ENCODE measurements at regions not wholly inside any gene's neighbourhood (a gene's known extent, or its start where the extent isn't known, plus 50 kb on each side); places are given as distances from the start of the nearest gene placed in this dataset.

DNA sequence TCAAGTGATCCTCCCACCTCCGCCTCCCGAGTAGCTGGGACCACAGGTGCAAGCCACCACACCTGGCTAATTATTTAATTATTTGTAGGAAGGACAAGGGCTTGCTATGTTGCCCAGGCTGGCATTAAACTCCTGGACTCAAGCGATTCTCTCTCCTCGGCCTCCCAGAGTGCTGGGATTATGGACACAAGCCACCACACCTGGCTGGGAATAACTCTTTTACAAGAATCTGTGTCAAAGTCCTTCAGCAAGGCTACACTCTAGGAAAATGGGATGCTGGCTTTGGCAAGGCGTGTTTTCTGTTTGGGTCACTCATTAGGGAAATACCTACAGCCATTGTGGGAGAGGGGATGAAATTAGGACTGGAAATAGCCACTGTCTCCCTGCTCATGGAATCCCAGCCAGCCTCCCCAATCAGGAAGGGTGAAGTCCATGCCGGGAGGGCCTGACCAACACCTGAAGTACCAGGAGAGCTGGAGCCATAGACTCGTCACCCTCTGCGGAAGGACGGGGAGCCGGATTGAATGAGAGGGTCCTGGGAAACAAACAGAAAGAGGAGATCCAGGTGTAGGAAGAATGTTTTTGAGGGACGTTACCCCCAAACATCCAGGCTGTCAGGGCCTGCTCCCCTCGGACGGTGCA lies 72.2 kb upstream of the MYL10 start:
- no peaks in the 10 kb centered on the region for H3K9me3 Mint-ChIP-seq
- H3K4me1 Mint-ChIP-seq, result no peaks in the 10 kb centered on the region
- no peak overlapping the region for H3K27ac Mint-ChIP-seq
- no peak for DNase-seq
- Histone ChIP-seq H3K4me1 (ENCODE audit: control insufficient read depth, insufficient read depth, low read length) (no peaks in the 10 kb centered on the region), H3K4me3 (ENCODE audit: low read length) (no peak overlapping the region), H3K9ac (ENCODE audit: extremely low read depth, low read length, poor library complexity, severe bottlenecking) (no peak overlapping the region), H3K9me3 (ENCODE audit: control insufficient read depth, low read length) (no peaks in the 10 kb centered on the region), H3K36me3 (ENCODE audit: control insufficient read depth, insufficient read depth, low read length) (no peaks in the 10 kb centered on the region), H3K27ac (ENCODE audit: low read depth, low read length) (no peak overlapping the region), H3K27me3 (ENCODE audit: control insufficient read depth, insufficient read depth, low read length, poor library complexity, severe bottlenecking) (no peaks in the 10 kb centered on the region)
- 88 to 100% methylated on average over 7 to 13 of the region's 13 CpGs for WGBS, 2 experiments (ENCODE audit: insufficient coverage in 1 of 2, insufficient read length in 1 of 2)
- no peak overlapping the region for H3K4me3 Mint-ChIP-seq
- TF ChIP-seq, protein P1, sequence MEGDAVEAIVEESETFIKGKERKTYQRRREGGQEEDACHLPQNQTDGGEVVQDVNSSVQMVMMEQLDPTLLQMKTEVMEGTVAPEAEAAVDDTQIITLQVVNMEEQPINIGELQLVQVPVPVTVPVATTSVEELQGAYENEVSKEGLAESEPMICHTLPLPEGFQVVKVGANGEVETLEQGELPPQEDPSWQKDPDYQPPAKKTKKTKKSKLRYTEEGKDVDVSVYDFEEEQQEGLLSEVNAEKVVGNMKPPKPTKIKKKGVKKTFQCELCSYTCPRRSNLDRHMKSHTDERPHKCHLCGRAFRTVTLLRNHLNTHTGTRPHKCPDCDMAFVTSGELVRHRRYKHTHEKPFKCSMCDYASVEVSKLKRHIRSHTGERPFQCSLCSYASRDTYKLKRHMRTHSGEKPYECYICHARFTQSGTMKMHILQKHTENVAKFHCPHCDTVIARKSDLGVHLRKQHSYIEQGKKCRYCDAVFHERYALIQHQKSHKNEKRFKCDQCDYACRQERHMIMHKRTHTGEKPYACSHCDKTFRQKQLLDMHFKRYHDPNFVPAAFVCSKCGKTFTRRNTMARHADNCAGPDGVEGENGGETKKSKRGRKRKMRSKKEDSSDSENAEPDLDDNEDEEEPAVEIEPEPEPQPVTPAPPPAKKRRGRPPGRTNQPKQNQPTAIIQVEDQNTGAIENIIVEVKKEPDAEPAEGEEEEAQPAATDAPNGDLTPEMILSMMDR (conservative IDR thresholded peaks at IDR 0.05), result no peak
- no peaks in the 10 kb centered on the region for H3K36me3 Mint-ChIP-seq (ENCODE audit: low read depth)
- H3K27me3 Mint-ChIP-seq (ENCODE audit: insufficient read depth), result no peaks in the 10 kb centered on the region

DNA sequence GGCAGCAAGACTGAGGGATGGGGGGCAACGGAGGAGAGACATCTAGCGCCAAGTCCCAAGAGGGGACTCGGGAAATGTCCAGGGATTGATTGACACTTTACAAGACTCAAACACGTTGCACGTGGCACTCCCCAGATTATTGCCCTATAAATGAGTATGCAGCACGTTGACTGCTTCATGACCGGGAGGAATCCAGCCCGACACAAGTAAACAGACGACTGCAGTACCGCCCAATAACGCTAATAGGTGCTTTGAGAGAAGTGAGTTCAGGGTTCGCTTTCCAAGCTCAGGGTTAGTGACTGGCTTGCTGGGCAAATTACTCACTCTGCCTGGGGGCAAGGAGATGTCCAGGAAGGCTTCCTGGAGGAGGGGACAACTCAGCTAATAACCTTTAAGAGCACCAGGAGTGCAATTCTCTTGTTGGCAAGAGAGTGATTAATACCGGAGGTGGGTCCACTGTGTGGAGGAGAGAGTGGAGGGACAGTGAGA lies 73.3 kb upstream of the MYL10 start:
- no peaks in the 10 kb centered on the region for H3K4me1 Mint-ChIP-seq
- Histone ChIP-seq H3K4me3 (ENCODE audit: low read length) (no peak overlapping the region), H3K36me3 (ENCODE audit: control insufficient read depth, insufficient read depth, low read length) (no peaks in the 10 kb centered on the region), H3K27ac (ENCODE audit: low read depth, low read length) (no peak overlapping the region), H3K4me1 (ENCODE audit: control insufficient read depth, insufficient read depth, low read length) (no peaks in the 10 kb centered on the region), H3K9ac (ENCODE audit: extremely low read depth, low read length, poor library complexity, severe bottlenecking) (no peak overlapping the region), H3K27me3 (ENCODE audit: control insufficient read depth, insufficient read depth, low read length, poor library complexity, severe bottlenecking) (no peaks in the 10 kb centered on the region), H3K9me3 (ENCODE audit: control insufficient read depth, low read length) (no peaks in the 10 kb centered on the region)
- no peaks in the 10 kb centered on the region for H3K27me3 Mint-ChIP-seq (ENCODE audit: insufficient read depth)
- WGBS, 2 experiments (ENCODE audit: insufficient coverage in 1 of 2, insufficient read length in 1 of 2), result 71 to 77% methylated on average over 12 to 13 of the region's 13 CpGs
- peak; percentile 75 for DNase-seq
- H3K9me3 Mint-ChIP-seq, result no peaks in the 10 kb centered on the region
- H3K36me3 Mint-ChIP-seq (ENCODE audit: low read depth), result no peaks in the 10 kb centered on the region
- no peak overlapping the region for H3K4me3 Mint-ChIP-seq
- H3K27ac Mint-ChIP-seq, result no peak overlapping the region
- TF ChIP-seq, protein P1 (conservative IDR thresholded peaks at IDR 0.05), result peak; percentile 44

DNA sequence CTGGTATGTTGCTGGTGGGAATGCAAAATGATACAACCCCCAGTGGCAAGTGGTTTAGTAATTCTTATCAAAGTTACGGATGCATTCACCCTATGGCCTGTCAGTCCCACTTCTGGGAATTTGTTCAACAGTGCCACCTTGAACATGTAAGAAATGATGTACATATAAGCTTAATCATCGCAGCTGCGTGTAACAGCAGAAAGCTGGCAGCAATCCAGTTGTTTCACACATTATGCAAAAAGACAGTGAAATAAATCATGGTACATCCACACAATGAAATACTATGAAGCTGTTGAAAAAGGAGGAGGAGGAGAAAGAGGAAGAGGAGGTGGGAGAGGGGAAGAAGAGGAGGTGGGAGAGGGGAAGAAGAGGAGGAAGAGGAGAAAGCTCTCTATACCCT lies 76.2 kb upstream of the MYL10 start:
- Histone ChIP-seq H3K36me3 (ENCODE audit: control insufficient read depth, insufficient read depth, low read length) (no peaks in the 10 kb centered on the region), H3K27me3 (ENCODE audit: control insufficient read depth, insufficient read depth, low read length, poor library complexity, severe bottlenecking) (no peaks in the 10 kb centered on the region), H3K9me3 (ENCODE audit: control insufficient read depth, low read length) (no peaks in the 10 kb centered on the region), H3K27ac (ENCODE audit: low read depth, low read length) (no peak overlapping the region), H3K4me1 (ENCODE audit: control insufficient read depth, insufficient read depth, low read length) (no peaks in the 10 kb centered on the region), H3K4me3 (ENCODE audit: low read length) (no peak overlapping the region), H3K9ac (ENCODE audit: extremely low read depth, low read length, poor library complexity, severe bottlenecking) (no peak overlapping the region)
- Mint-ChIP-seq H3K36me3 (ENCODE audit: low read depth) (no peaks in the 10 kb centered on the region), H3K4me3 (no peak overlapping the region), H3K27ac (no peak overlapping the region), H3K27me3 (ENCODE audit: insufficient read depth) (no peaks in the 10 kb centered on the region), H3K9me3 (no peaks in the 10 kb centered on the region), H3K4me1 (no peaks in the 10 kb centered on the region)
- TF ChIP-seq, protein P1 (conservative IDR thresholded peaks at IDR 0.05), result no peak
- no peak for DNase-seq
- 70 to 86% methylated on average over 1 to 3 of the region's 3 CpGs for WGBS, 2 experiments (ENCODE audit: insufficient coverage in 1 of 2, insufficient read length in 1 of 2)

Measured in endodermal cell (in vitro differentiated cells).